HG02840 (cell line): ENCODE measurements at regions not wholly inside any gene's neighbourhood (a gene's known extent, or its start where the extent isn't known, plus 50 kb on each side); places are given as distances from the start of the nearest gene placed in this dataset.
"Not testable (repeated sequence)": the region's sequence is repeated elsewhere in the genome, so short reads cannot be mapped to it uniquely, and the experiment has no call there.

ENCODE experiments used
- ATAC-seq: cut with Tn5 transposase; IDR thresholded peaks from one replicate; pipeline ENCODE4 v1.9.1; 2021; ENCODE audit warnings: mild to moderate bottlenecking, moderate library complexity, moderate number of reproducible peaks; ENCODE audit not compliant: unreplicated experiment, low FRiP score

DNA sequence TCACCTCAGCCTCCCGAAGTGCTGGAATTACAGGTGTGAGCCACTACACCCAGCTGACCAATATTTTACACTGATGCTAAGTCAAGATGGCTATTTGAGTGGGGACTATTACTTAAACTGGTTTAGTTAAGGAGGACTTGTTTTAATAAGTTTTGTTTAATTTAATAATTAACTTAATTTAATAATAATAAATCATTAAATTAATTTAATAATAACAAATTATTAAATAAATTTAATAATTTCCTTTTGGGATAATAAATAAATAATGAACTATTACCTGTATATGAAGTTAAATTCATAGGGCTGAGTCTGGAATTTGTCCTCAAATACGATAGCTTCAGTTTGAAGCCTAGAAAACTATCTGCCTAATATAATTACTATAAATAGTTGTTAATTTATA, 665.1 kb upstream of the COX7C start:
- no peak for ATAC-seq

DNA sequence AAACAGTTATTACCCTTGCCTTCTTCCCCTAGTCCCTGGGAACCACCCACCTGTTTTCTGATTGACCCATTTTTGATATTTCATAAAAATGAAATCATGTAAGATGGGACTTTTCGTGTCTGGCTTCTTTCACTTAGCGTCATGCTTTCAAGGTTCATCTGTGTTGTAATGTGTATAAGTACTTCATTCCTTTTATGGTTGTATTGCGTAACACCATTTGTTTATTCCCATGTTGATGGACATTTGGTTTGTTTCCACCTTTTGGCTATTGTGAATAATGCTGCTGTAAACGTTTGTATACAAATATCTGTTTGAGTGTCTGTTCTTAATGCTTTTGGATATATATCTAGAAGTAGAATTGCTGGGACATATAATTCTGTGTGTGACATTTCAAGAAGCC, 650.1 kb upstream of the COX7C start:
- no peak for ATAC-seq

GRCh38 chr5:85972539-85972938, 645.2 kb upstream of the COX7C start:
- no peak for ATAC-seq

DNA sequence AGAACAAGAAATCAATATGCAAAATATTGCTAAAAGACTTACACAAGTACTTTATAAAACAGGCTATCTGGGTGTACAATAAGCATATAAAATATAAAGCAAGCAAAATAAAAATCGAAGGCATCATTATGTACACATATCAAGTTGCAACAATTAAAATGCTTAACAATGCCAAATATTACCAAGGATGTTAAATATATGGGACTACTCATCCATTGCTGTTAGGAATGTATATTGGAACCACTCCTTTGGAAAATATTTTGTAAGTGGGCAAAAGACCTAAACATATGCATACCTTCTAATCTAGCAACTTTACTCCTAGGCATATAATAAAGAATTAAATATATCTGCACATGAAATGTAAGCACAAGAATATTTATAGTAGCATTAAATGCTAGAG, 632.6 kb upstream of the COX7C start:
- ATAC-seq, result no peak

DNA sequence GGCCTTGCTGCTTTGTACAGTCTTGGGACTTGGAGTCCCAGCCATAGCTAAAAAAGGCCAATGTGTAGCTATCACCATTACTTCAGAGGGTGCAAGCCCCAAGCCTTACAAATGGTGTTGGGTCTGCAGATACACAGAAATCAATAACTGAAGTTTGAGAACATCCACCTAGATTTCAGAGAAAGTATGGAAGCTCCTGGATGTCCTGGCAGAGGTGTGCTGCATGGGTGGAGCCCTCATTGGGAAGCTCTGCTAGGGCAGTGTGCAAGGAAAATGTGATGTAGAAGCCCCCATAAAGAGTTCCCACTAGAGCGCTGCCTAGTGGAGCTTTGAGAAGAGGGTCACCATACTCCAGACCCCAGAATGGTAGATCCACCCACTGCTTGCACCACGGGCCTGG, 626.7 kb upstream of the COX7C start:
- no peak for ATAC-seq

GRCh38 chr5:85994653-85995052, 623.1 kb upstream of the COX7C start:
- ATAC-seq, result not testable (repeated sequence)

GRCh38 chr5:85998656-85999055, 619.1 kb upstream of the COX7C start:
- no peak for ATAC-seq

GRCh38 chr5:86008293-86008692, 609.4 kb upstream of the COX7C start:
- ATAC-seq, result no peak

GRCh38 chr5:86008704-86009103, 609.0 kb upstream of the COX7C start:
- no peak for ATAC-seq

GRCh38 chr5:86011937-86012336, 605.8 kb upstream of the COX7C start:
- no peak for ATAC-seq

GRCh38 chr5:86029308-86029707, 588.4 kb upstream of the COX7C start:
- no peak for ATAC-seq

GRCh38 chr5:86030753-86031152, 587.0 kb upstream of the COX7C start:
- ATAC-seq, result no peak

GRCh38 chr5:86038566-86038965, 579.2 kb upstream of the COX7C start:
- ATAC-seq, result no peak

DNA sequence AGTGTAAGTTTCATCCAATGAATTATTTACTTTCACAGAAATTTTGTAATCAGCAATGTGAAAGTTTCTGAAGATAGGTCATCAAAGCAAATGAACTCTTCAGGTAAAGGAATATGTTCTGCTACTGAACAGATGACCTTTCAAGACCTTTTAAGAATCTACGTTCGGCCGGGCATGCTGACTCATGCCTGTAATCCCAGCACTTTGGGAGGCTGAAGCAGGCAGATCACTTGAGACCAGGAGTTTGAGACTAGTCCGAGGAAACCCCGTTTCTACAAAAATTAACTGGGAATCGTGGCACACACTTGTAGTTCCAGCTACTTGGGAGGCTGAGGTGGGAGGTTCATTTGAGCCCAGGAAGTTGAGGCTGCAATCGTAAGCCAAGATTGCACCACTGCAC, 578.4 kb upstream of the COX7C start:
- no peak for ATAC-seq

GRCh38 chr5:86070719-86071118, 547.0 kb upstream of the COX7C start:
- ATAC-seq, result no peak

- no peak for ATAC-seq
These were observed 543.4 kb upstream of the COX7C start for GRCh38 chr5:86074297-86074696.

- no peak for ATAC-seq
These were observed 542.6 kb upstream of the COX7C start for GRCh38 chr5:86075139-86075538.

DNA sequence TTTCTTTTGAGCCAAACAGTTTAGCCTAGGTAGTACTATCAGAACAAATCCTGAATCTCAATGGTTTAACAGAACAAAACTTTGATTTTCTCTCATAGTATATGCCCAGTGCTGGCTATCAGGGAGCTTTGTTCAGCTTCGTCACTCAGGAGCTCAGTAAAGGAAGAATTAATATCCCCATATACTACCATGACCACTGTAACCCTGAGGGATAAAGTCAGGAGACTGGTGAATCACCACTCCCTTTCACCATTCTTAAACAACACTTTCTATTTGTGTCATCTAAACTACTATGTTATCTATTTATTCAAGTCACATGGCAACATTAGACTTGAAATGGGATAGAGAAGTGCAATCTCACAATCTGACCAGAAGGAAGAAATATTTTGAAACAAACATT, 522.6 kb upstream of the COX7C start:
- ATAC-seq, result no peak

GRCh38 chr5:86101966-86102365, 515.8 kb upstream of the COX7C start:
- no peak for ATAC-seq

DNA sequence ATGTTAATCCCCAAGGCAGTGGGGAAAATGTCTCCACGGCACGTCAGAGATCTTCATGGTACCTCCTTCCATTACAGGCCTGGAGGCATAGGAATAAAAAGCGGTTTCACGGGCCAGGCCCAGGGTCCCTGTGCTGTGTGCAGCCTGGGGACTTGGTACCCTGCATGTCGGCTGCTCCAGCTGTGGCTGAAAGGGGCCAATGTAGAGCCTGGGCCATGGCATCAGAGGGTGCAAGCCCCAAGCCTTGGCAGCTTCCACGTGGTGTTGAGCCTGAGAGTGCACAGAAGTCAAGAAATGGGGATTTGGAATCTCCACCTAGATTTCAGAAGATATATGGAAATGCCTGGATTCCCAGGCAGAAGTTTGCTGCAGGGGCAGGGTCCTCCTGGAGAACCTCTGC, 508.9 kb upstream of the COX7C start:
- ATAC-seq, result no peak

- ATAC-seq, result no peak
These were observed 505.5 kb upstream of the COX7C start for GRCh38 chr5:86112249-86112648.

DNA sequence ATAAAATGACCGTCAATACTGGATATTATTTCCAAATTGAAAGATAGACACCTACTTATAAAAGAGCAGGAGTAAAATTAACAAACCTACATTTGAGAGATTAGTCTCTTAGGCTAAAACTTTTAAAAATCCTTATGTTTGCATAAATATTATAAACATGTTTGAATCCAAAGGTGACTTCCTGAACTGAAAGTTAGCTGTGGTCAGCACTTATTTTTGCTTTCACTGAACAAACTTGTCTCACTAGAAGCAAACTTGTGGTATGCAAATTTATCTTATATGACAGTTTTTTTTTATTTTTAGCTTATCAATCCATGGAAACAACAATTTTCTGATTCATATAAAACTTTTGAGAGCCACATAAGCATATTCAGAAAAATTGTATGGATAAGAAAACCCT, 502.6 kb upstream of the COX7C start:
- ATAC-seq, result no peak

GRCh38 chr5:86118542-86118941, 499.2 kb upstream of the COX7C start:
- ATAC-seq, result no peak

DNA sequence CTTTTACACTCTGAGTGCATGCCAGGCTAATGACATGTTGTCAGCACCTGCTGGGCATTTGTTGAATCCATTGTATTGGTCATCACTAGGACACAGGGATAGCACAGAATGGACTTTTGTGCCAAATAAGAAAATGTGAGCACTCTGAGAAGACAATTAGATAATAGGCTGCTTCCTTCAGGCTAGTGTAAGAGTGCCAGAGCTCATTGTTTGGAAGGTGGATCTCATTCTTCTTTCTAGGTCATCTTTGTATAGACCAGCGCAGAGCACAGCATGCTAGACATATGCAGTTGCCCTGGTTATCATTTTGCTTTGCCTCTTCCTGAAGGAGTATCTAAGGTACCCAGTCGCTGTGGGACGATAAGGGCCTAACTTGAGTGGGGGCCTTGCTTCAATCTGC, 493.4 kb upstream of the COX7C start:
- ATAC-seq, result no peak
